ENCODE measurements at regions not wholly inside any gene's neighbourhood (a gene's known extent, or its start where the extent isn't known, plus 50 kb on each side); places are given as distances from the start of the nearest gene placed in this dataset.

DNA sequence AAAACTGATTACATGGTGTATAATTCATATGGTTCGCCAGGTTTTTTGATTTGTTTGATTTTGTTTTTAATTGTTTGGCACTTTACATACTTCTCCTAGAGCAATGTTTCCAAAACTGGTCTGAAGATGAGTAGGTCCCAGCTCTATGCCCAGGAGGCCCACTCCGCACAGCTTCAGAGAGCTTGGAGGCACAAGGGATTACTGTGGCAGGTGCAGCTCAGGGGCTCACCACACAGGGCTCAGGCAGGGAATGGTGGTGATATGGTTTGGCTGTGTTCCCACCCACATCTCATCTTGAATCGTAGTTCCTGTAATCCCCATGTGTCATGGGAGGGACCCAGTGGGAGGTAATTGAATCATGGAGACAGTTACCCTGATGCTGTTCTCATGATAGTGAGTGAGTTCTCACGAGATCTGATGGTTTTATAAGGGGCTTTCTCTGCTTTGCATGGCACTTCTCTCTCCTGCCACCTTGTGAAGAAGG is 296.6 kb downstream of the MED10 start:
- H2AFZ ChIP-seq (ENCODE audit: low read length): no peak overlapping the region
- no peaks in the 10 kb centered on the region for H3K9me3 ChIP-seq (ENCODE audit: low read depth, low read length)
- no peaks in the 10 kb centered on the region for H3K27me3 ChIP-seq (ENCODE audit: insufficient read depth, low read length)
- no peak for DNase-seq (ENCODE audit: insufficient read length, low spot score, missing footprints)
- no peaks in the 10 kb centered on the region for H3K79me2 ChIP-seq (ENCODE audit: insufficient read depth, low read length)
- H3K36me3 ChIP-seq (ENCODE audit: insufficient read depth, low read length): no peaks in the 10 kb centered on the region
- no peaks in the 10 kb centered on the region for H3K4me1 ChIP-seq (ENCODE audit: insufficient read depth, low read length)
- TF ChIP-seq, protein P1, sequence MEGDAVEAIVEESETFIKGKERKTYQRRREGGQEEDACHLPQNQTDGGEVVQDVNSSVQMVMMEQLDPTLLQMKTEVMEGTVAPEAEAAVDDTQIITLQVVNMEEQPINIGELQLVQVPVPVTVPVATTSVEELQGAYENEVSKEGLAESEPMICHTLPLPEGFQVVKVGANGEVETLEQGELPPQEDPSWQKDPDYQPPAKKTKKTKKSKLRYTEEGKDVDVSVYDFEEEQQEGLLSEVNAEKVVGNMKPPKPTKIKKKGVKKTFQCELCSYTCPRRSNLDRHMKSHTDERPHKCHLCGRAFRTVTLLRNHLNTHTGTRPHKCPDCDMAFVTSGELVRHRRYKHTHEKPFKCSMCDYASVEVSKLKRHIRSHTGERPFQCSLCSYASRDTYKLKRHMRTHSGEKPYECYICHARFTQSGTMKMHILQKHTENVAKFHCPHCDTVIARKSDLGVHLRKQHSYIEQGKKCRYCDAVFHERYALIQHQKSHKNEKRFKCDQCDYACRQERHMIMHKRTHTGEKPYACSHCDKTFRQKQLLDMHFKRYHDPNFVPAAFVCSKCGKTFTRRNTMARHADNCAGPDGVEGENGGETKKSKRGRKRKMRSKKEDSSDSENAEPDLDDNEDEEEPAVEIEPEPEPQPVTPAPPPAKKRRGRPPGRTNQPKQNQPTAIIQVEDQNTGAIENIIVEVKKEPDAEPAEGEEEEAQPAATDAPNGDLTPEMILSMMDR (IDR thresholded peaks at IDR 0.05; ENCODE audit: extremely low read depth, low read depth, low read length): no peak
- H4K20me1 ChIP-seq (ENCODE audit: insufficient read depth, low read length): no peaks in the 10 kb centered on the region
- no peak overlapping the region for H3K4me2 ChIP-seq (ENCODE audit: insufficient read depth, low read length)
- H3K4me3 ChIP-seq (ENCODE audit: insufficient read depth, low read length): no peak overlapping the region
- no peak overlapping the region for H3K27ac ChIP-seq (ENCODE audit: low read depth, low read length)

DNA sequence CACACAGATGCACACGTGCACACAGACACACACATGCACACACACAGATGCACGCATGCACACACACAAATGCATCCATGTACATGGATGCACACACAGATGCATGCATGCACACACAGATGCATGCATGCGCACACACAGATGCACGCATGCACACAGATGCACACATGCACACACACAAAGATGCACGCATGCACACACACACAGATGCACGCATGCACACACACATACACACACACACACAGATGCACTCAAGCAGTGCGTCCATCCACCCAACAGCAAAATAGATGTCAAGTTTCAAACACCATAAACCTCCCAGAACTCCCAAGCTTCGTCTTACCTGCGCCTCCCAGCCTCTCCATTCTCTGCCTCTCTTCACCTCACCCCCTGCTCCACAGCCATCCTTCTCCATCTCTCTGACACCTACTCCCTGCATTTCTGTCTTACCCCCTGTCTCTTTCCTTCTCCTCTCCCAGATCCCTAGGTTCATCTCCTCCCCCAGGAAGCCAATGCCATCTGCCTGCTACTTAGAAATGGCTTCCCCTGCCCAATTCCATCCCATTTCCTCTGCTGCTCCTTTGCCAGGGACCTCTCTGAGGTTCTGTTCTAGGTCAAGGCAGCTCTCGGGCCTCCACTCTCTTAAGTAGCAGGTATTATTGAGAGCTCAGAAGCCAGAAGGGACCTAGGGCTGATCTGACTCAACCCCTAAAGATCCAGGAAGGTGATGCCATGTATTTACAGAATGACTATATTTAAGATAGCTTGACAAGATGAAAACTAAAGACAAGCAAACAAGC is 297.2 kb downstream of the MED10 start:
- Histone ChIP-seq H3K27me3 (ENCODE audit: insufficient read depth, low read length) (no peaks in the 10 kb centered on the region), H3K4me2 (ENCODE audit: insufficient read depth, low read length) (no peak overlapping the region), H3K4me1 (ENCODE audit: insufficient read depth, low read length) (no peaks in the 10 kb centered on the region), H3K36me3 (ENCODE audit: insufficient read depth, low read length) (no peaks in the 10 kb centered on the region), H2AFZ (ENCODE audit: low read length) (no peak overlapping the region), H4K20me1 (ENCODE audit: insufficient read depth, low read length) (no peaks in the 10 kb centered on the region), H3K79me2 (ENCODE audit: insufficient read depth, low read length) (no peaks in the 10 kb centered on the region), H3K4me3 (ENCODE audit: insufficient read depth, low read length) (no peak overlapping the region), H3K9me3 (ENCODE audit: low read depth, low read length) (no peaks in the 10 kb centered on the region), H3K27ac (ENCODE audit: low read depth, low read length) (no peak overlapping the region)
- TF ChIP-seq, protein P1 (IDR thresholded peaks at IDR 0.05; ENCODE audit: extremely low read depth, low read depth, low read length): no peak
- no peak for DNase-seq (ENCODE audit: insufficient read length, low spot score, missing footprints)

- H3K4me3 ChIP-seq (ENCODE audit: insufficient read depth, low read length): no peak overlapping the region
- no peak overlapping the region for H3K27ac ChIP-seq (ENCODE audit: low read depth, low read length)
- H3K27me3 ChIP-seq (ENCODE audit: insufficient read depth, low read length): no peaks in the 10 kb centered on the region
- no peaks in the 10 kb centered on the region for H3K36me3 ChIP-seq (ENCODE audit: insufficient read depth, low read length)
- H3K4me1 ChIP-seq (ENCODE audit: insufficient read depth, low read length): no peaks in the 10 kb centered on the region
- TF ChIP-seq, protein P1 (IDR thresholded peaks at IDR 0.05; ENCODE audit: extremely low read depth, low read depth, low read length): no peak
- no peaks in the 10 kb centered on the region for H3K9me3 ChIP-seq (ENCODE audit: low read depth, low read length)
- DNase-seq (ENCODE audit: insufficient read length, low spot score, missing footprints): no peak
- no peak overlapping the region for H2AFZ ChIP-seq (ENCODE audit: low read length)
- H4K20me1 ChIP-seq (ENCODE audit: insufficient read depth, low read length): no peaks in the 10 kb centered on the region
- no peak overlapping the region for H3K4me2 ChIP-seq (ENCODE audit: insufficient read depth, low read length)
- no peaks in the 10 kb centered on the region for H3K79me2 ChIP-seq (ENCODE audit: insufficient read depth, low read length)
These were observed 297.9 kb downstream of the MED10 start for GRCh38 chr5:6080436-6080835.

GRCh38 chr5:6078881-6079280 is 299.5 kb downstream of the MED10 start:
- Histone ChIP-seq H3K4me2 (ENCODE audit: insufficient read depth, low read length) (no peak overlapping the region), H3K79me2 (ENCODE audit: insufficient read depth, low read length) (no peaks in the 10 kb centered on the region), H3K27ac (ENCODE audit: low read depth, low read length) (no peak overlapping the region), H2AFZ (ENCODE audit: low read length) (no peak overlapping the region), H4K20me1 (ENCODE audit: insufficient read depth, low read length) (no peaks in the 10 kb centered on the region), H3K36me3 (ENCODE audit: insufficient read depth, low read length) (no peaks in the 10 kb centered on the region), H3K4me3 (ENCODE audit: insufficient read depth, low read length) (no peak overlapping the region), H3K4me1 (ENCODE audit: insufficient read depth, low read length) (no peaks in the 10 kb centered on the region), H3K9me3 (ENCODE audit: low read depth, low read length) (no peaks in the 10 kb centered on the region), H3K27me3 (ENCODE audit: insufficient read depth, low read length) (no peaks in the 10 kb centered on the region)
- DNase-seq (ENCODE audit: insufficient read length, low spot score, missing footprints): no peak
- TF ChIP-seq, protein P1 (IDR thresholded peaks at IDR 0.05; ENCODE audit: extremely low read depth, low read depth, low read length): no peak
